DOHH2 (cell line): ENCODE measurements at regions not wholly inside any gene's neighbourhood (a gene's known extent, or its start where the extent isn't known, plus 50 kb on each side); places are given as distances from the start of the nearest gene placed in this dataset.

ENCODE experiments used
- EZH2phosphoT487 ChIP-seq: fragments of 200-600 bp; sonication (generic); IDR thresholded peaks from 2 replicates; pipeline ENCODE4 v1.6.1; 2017; ENCODE audit warnings: borderline replicate concordance, mild to moderate bottlenecking, antibody characterized with exemption, low read length, moderate library complexity, mixed read lengths
- TF ChIP-seq, protein P1 (sequence below): fragments of 200-600 bp; sonication (generic); IDR thresholded peaks from one replicate; pipeline ENCODE4 v1.5.1; 2014; ENCODE audit warnings: antibody characterized with exemption, mild to moderate bottlenecking, low read depth, low read length; ENCODE audit not compliant: poor library complexity, severe bottlenecking

DNA sequence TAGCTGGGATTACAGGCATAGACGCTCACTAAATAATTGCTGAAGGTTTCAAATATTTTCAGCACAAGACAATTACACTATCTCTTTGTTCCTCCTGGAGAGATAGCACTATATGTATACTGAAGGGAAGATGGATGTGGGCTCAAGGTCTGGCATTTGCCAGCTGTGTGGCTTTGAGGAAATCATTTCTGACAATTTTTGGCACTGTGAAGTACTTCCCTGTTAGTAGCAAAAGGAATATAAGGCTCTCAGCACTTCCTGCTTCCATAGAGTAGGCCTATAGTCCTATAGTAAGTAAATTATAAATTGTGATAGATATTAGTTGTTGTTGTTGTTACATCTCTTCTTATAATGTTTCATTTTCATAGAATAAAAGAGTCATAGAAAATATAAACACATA, 271.1 kb downstream of the SAMD5 start:
- TF ChIP-seq, protein P1, sequence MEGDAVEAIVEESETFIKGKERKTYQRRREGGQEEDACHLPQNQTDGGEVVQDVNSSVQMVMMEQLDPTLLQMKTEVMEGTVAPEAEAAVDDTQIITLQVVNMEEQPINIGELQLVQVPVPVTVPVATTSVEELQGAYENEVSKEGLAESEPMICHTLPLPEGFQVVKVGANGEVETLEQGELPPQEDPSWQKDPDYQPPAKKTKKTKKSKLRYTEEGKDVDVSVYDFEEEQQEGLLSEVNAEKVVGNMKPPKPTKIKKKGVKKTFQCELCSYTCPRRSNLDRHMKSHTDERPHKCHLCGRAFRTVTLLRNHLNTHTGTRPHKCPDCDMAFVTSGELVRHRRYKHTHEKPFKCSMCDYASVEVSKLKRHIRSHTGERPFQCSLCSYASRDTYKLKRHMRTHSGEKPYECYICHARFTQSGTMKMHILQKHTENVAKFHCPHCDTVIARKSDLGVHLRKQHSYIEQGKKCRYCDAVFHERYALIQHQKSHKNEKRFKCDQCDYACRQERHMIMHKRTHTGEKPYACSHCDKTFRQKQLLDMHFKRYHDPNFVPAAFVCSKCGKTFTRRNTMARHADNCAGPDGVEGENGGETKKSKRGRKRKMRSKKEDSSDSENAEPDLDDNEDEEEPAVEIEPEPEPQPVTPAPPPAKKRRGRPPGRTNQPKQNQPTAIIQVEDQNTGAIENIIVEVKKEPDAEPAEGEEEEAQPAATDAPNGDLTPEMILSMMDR = no peak
- TF ChIP-seq EZH2phosphoT487 = no peak
